SKM-1 (cell line): ENCODE measurements at regions not wholly inside any gene's neighbourhood (a gene's known extent, or its start where the extent isn't known, plus 50 kb on each side); places are given as distances from the start of the nearest gene placed in this dataset.
"Not testable (repeated sequence)": the region's sequence is repeated elsewhere in the genome, so short reads cannot be mapped to it uniquely, and the experiment has no call there.

Experiments used
- DNase-seq: peaks from one replicate; lab custom pipeline; 2025; ENCODE audit not compliant: unreplicated experiment; lab: John Stamatoyannopoulos, UW

DNA sequence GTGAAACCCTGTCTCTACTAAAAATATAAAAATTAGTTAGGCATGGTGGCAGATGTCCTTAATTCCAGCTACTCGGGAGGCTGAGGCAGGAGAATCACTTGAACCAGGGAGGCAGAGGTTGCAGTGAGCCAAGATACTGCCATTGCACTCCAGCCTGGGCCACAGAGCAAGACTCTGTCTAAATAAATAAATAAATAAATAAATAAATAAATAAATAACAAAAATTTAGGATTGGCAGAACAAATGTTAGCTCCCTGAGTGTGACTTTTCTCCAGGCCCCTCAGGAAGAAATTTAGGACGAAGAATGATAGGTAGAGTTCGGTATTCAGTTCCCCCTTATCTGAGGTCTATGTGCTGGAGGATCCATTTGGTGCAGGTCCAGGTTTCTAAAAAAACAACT is 181.2 kb downstream of the CD47 start:
- not testable (repeated sequence) for DNase-seq

DNA sequence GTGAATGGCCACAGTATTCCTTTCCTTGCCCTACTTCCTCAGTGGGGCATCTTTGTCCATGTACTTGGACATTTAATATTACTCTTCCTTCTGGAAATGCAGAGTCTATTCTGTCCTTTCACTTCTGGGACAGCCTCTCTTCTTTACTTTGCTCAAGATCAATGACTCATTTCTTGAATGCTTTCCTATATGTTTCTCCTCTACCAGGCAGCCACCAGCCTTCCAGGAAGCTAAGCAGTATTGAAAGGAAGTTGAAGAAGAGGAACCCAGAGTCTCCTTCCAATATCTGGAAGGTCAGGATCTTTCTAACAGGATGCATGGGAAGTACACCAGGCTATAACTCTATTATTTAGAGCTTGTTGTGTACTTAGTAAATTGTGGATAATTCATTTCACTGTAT is 182.8 kb downstream of the CD47 start:
- DNase-seq = no peak

DNA sequence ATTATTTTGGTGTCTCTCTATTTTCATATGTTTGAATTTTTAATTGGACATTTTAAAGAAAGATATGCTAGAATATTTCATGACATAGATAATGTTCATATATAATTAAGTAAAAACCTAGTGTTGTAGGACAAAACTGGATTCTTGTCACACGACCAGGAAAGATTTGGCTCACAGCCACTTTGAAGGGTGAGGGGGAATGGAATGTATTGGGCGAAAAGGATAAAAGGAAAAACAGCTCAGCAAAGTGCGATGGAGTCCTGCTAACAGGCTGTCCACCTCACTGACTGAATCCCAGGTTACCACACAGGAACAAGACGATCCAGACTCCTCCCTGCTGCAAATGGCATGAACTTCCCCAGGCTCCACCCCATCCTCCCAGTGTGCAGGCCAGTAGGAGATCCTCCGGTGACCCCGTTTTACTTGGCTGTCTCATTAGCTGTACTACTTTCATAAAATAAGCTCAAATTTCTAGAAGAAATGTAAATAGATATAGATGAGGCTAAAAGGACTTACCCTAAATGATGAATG is 186.2 kb downstream of the CD47 start:
- DNase-seq = no peak

DNA sequence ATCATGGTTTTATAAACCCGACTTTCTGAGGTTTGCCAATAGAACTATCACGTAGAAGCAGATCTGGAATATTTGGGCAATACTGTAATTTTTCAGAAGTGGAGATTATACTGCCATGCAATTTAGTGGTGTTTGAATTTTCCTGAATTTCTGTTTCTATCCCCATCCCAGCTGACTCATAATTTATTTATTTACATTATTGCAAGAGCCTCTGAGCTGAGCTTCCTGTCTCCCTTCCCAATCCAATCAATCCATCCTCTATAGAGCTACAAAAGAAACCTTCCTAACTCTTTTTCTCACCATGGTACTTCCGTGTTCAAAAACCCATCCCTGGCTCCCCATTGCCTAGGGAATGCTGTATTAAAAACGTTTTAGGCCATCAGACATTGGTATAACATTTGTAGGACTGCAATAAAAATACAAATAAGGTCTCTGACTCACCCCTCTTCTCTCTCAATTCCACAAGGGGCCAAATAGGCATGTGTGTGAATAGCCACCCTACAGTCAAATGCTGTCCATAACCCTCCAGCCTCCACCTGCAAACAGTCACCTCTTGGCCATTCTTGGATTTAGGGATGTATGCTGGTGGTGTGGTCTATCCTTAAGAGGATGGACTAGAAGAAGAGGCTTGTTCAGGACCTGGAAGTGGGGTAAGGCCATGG is 190.7 kb downstream of the CD47 start:
- no peak for DNase-seq

DNA sequence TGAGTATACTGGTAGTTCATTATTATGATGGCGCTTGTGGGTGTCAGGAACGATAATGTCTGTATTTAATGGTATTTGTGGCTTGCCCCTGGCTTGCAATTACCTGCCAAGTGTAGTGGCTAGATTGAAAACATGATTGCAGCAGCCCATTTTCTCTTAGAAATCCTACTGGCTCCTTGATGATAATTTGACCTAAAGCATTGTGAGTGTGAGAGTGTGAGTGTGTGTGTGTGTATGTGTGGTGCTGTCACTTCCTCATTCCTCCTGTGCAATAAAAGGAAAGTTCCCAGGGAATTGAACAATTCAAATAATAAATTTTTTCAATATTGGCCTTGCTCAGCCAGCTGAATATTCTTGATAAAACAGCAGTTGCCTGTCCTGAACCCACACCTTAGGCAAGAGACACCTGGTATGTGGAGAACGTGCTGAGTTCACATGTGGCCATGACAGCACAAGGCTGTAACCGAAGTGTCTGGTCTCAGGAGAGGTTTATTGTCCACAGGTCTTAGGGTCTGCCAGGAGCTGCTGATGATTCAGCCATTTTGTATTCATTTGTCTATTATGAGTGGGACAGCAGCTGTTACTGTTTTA is 193.3 kb downstream of the CD47 start:
- DNase-seq = no peak

GRCh38 chr3:107894998-107895397 is 195.8 kb downstream of the CD47 start:
- DNase-seq = no peak

GRCh38 chr3:107892955-107893624 is 197.7 kb downstream of the CD47 start:
- no peak for DNase-seq

GRCh38 chr3:107884719-107885460 is 205.9 kb downstream of the CD47 start:
- no peak for DNase-seq

DNA sequence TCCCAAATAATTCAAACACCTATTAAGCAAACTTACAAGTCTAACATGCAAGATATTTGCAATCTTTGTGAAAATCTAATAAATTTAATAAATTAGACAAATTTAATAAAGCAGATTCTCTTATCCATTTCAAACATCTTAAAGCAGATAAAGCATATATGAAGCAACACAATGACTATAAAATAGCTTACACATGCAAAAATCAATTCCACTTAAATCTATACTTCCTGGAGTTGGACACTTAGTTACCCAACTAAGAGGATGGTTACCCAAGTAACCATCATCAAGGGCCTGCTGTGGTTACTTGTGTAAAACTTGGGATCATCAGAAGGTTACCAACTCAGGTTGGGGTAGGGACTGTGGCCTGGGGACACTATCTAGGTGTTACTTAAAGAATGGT is 206.8 kb downstream of the CD47 start:
- no peak for DNase-seq

DNA sequence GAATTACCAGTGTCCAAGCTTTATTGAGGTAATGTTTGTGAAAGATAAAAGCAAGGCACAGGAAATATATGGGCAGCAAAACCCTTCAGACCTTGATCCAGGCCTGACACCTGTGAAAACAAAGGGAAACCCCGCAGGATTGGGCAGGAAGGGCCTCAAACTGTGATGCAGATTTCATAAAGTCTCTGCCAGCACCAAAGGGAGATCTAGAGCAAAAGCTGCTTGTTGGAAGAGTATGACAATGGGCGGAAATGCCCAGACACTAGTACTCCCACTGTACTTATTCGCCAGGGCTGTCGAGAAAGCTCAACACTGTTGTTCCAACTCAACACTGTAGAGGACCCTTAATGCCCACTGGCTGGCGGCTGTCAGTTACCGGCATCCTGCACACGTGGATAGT is 207.9 kb downstream of the CD47 start:
- no peak for DNase-seq

- DNase-seq = no peak
These were observed 208.6 kb downstream of the CD47 start for GRCh38 chr3:107882261-107882660.

- DNase-seq = no peak
These were observed 209.3 kb downstream of the CD47 start for GRCh38 chr3:107881509-107881908.

GRCh38 chr3:107880702-107881101 is 210.1 kb downstream of the CD47 start:
- DNase-seq = no peak

- no peak for DNase-seq
These were observed 212.9 kb downstream of the CD47 start for GRCh38 chr3:107877936-107878335.

DNA sequence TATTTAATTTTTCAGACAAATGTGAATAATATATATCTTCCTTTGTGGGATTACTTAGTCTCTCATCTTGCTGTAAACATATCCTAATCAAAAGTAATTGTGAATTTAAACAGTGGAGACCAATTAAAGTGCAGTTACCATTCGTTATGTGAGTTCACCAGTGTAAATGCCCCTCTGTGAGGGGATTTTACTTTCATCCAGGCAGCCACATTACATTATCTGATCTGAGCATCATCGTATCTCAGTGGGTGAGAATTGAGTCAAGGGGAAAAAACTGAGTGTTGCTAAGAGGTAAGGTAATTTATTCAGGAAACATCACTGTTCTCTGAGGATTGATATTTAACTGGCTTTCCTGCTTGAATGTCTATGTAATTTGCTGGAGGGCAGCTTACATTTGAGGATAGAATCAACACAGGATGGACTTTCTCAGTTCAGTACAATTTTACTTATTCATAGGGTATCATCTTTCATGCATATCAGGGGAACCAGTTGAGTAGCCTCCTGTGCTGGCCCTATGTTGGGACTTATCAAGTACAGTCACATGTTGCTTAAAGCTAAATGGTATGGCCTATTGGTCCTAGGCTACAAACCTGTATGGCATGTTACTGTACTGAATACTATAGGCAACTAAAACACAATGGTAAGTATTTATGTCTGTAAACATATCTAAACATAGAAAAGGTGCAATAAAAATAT is 219.7 kb downstream of the CD47 start:
- no peak for DNase-seq

GRCh38 chr3:107870096-107870495 is 220.7 kb downstream of the CD47 start:
- no peak for DNase-seq

DNA sequence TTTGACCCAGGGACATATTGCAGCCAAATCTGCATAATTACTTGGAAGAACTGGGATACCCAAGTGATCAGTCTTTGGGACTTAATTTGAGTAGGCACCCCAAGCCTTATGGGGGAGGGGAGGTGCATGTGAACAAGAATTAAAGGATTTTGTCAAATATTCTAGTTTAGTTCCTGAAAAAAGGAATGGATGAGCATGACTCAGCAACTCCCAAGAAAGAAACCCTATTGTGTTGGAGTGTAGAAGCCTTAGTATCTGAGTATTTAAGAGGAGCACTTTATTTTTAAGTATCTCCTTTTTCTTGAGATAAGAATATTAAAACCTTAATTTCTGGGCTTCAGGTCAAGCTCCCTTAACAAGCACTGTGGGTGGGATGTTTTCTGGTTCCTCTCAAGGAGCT is 222.4 kb downstream of the CD47 start:
- no peak for DNase-seq

GRCh38 chr3:107861904-107862303 is 228.9 kb downstream of the CD47 start:
- DNase-seq = no peak

DNA sequence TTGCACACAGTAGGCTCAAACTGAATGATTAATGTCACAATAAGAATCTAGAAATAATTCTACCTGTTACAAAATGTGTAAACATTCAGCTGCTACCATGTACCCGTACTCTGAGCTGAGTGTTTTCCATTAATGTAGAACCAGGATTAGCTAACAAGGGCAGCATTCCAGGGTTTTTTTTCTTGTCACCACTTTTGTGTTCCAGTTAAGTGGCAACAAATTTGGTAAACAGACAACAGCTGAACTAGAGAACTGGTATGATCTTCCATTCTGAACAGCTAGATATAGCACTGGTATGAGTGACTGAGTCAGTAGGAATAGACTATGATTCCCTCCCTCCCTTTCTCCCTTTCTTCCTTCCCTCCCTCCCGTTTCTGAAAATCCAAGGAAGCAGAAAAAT is 229.4 kb downstream of the CD47 start:
- no peak for DNase-seq
